IMR-90 (cell line): ENCODE measurements at regions not wholly inside any gene's neighbourhood (a gene's known extent, or its start where the extent isn't known, plus 50 kb on each side); places are given as distances from the start of the nearest gene placed in this dataset.

Experiments used
- ATAC-seq: fragments of 200-7000 bp; cut with Tn5 transposase; 2 replicates; pipeline ENCODE4 v1.9.1; 2020; ENCODE audit warnings: low read depth, mild to moderate bottlenecking, moderate library complexity
- BruUV-seq: library from RNA; stranded (reverse); fragments of 400-500 nt; replicated peaks from 2 replicates; lab custom pipeline; 2021; lab: Mats Ljungman, UMichigan
- CTCF ChIA-PET: fragments of 300-600 bp; formaldehyde crosslinking; extraction: SDS; loops from one replicate; lab custom pipeline; 2021; ENCODE audit warnings: antibody characterized with exemption; lab: Yijun Ruan, JAX
- POLR2A ChIA-PET: fragments of 300-600 bp; sonication (Branson Sonifier 250); formaldehyde crosslinking; loops from one replicate; lab custom pipeline; 2022; ENCODE audit warnings: antibody characterized with exemption; ENCODE audit not compliant: unreplicated experiment; lab: Charles Lee
- DNase-seq: peaks from one replicate; pipeline ENCODE4 v3.0.0; 2013
- H2AFZ ChIP-seq: replicated peaks from 2 replicates; pipeline ENCODE3; 2013; ENCODE audit warnings: low read length, mild to moderate bottlenecking; ENCODE audit not compliant: poor library complexity
- H2AK5ac ChIP-seq: 2 replicates; pipeline ENCODE4 v1.6.1; 2013; ENCODE audit warnings: low read depth, low read length, inconsistent platforms
- H2AK9ac ChIP-seq: replicated peaks from 2 replicates; pipeline ENCODE3; 2013; ENCODE audit warnings: mild to moderate bottlenecking, low read depth, low read length, moderate library complexity; ENCODE audit not compliant: poor library complexity
- H2BK120ac ChIP-seq: 2 replicates; pipeline ENCODE4 v1.6.1; 2013; ENCODE audit warnings: low read depth, low read length, inconsistent platforms
- H2BK15ac ChIP-seq: 3 replicates; pipeline ENCODE4 v1.6.1; 2013; ENCODE audit warnings: low read depth, low read length, inconsistent platforms
- H2BK20ac ChIP-seq: 2 replicates; pipeline ENCODE4 v1.6.1; 2013; ENCODE audit warnings: low read depth, mild to moderate bottlenecking, inconsistent platforms, low read length, moderate library complexity
- H2BK5ac ChIP-seq: 2 replicates; pipeline ENCODE4 v1.6.1; 2013; ENCODE audit warnings: mild to moderate bottlenecking, low read depth, low read length, inconsistent platforms; ENCODE audit not compliant: poor library complexity, severe bottlenecking
- H3K14ac ChIP-seq: replicated peaks from 2 replicates; pipeline ENCODE4 v1.6.1; 2013; ENCODE audit warnings: low read depth, low read length, inconsistent platforms
- H3K18ac ChIP-seq: 2 replicates; pipeline ENCODE4 v1.6.1; 2013; ENCODE audit warnings: low read depth, low read length, control low read depth
- H3K23ac ChIP-seq: 2 replicates; pipeline ENCODE4 v1.6.1; 2013; ENCODE audit warnings: low read depth, low read length, inconsistent platforms
- H3K27ac ChIP-seq: 2 replicates; pipeline ENCODE4 v1.5.1; 2013; ENCODE audit warnings: mild to moderate bottlenecking, control low read depth, low read length; ENCODE audit not compliant: insufficient read depth
- H3K27me3 ChIP-seq: 2 replicates; pipeline ENCODE4 v1.6.1; 2013; ENCODE audit warnings: low read length; ENCODE audit not compliant: control insufficient read depth, insufficient read depth
- H3K36me3 ChIP-seq: 2 replicates; pipeline ENCODE4 v1.6.1; 2013; ENCODE audit warnings: low read length, mixed read lengths; ENCODE audit not compliant: control insufficient read depth, insufficient read depth
- H3K4ac ChIP-seq: 2 replicates; pipeline ENCODE4 v1.6.1; 2013; ENCODE audit warnings: low read depth, low read length, inconsistent platforms
- H3K4me1 ChIP-seq: 2 replicates; pipeline ENCODE4 v1.6.1; 2013; ENCODE audit warnings: low read length, mixed read lengths; ENCODE audit not compliant: control insufficient read depth, insufficient read depth
- H3K4me2 ChIP-seq: 2 replicates; pipeline ENCODE4 v1.6.1; 2013; ENCODE audit warnings: low read depth, mild to moderate bottlenecking, control low read depth, low read length, moderate library complexity
- H3K4me3 ChIP-seq: 2 replicates; pipeline ENCODE4 v1.5.1; 2013; ENCODE audit warnings: low read depth, mild to moderate bottlenecking, control low read depth, low read length, moderate library complexity; ENCODE audit not compliant: insufficient read depth
- H3K56ac ChIP-seq: 2 replicates; pipeline ENCODE4 v1.6.1; 2013; ENCODE audit warnings: low read length, inconsistent platforms; ENCODE audit not compliant: insufficient read depth; ENCODE audit errors: extremely low read depth
- H3K79me1 ChIP-seq, 2 experiments: 2 replicates each; pipeline ENCODE4 v1.6.1; 2013; ENCODE audit warnings: low read length in 2 of 2, inconsistent platforms in 1 of 2, low read depth in 1 of 2
- H3K9ac ChIP-seq: 2 replicates; pipeline ENCODE4 v1.6.1; 2013; ENCODE audit warnings: low read depth, low read length, control low read depth
- H3K9me1 ChIP-seq: 2 replicates; pipeline ENCODE4 v1.6.1; 2013; ENCODE audit warnings: low read length, inconsistent platforms; ENCODE audit not compliant: insufficient read depth
- H3K9me3 ChIP-seq: 2 replicates; pipeline ENCODE4 v1.6.1; 2013; ENCODE audit warnings: low read length; ENCODE audit not compliant: control insufficient read depth, insufficient read depth
- H4K20me1 ChIP-seq: 2 replicates; pipeline ENCODE4 v1.6.1; 2013; ENCODE audit warnings: low read length, inconsistent platforms; ENCODE audit not compliant: insufficient read depth
- H4K5ac ChIP-seq: 2 replicates; pipeline ENCODE4 v1.6.1; 2013; ENCODE audit warnings: mild to moderate bottlenecking, low read depth, low read length, control low read depth
- H4K8ac ChIP-seq, 2 experiments: 2 replicates each; pipeline ENCODE4 v1.6.1; 2013; ENCODE audit warnings: low read depth in 2 of 2, low read length in 2 of 2, control low read depth in 1 of 2, inconsistent platforms in 1 of 2
- H4K91ac ChIP-seq: 2 replicates; pipeline ENCODE4 v1.6.1; 2013; ENCODE audit warnings: low read depth, low read length, inconsistent platforms; ENCODE audit not compliant: insufficient read depth
- BHLHE40 ChIP-seq: fragments of 150-350 bp; IDR thresholded peaks from 2 replicates; pipeline ENCODE4 v1.6.1; 2016; ENCODE audit warnings: mild to moderate bottlenecking, low read depth, low read length
- FOS ChIP-seq: fragments of 150-350 bp; IDR thresholded peaks from 2 replicates; pipeline ENCODE4 v1.6.1; 2016; ENCODE audit warnings: low read depth, low read length
- MAFK ChIP-seq: IDR thresholded peaks from 2 replicates; pipeline ENCODE4 v1.6.1; 2012; ENCODE audit warnings: low read depth, low read length, improper control_type of control experiment
- MAZ ChIP-seq: IDR thresholded peaks from 2 replicates; pipeline ENCODE4 v1.6.1; 2012; ENCODE audit warnings: low read depth, mild to moderate bottlenecking, low read length, improper control_type of control experiment, moderate library complexity, borderline replicate concordance
- MXI1 ChIP-seq: IDR thresholded peaks from 2 replicates; pipeline ENCODE4 v1.6.1; 2012; ENCODE audit warnings: low read depth, mild to moderate bottlenecking, low read length, moderate library complexity, borderline replicate concordance
- POLR2A ChIP-seq: IDR thresholded peaks from 2 replicates; pipeline ENCODE4 v1.6.1; 2012; ENCODE audit warnings: mild to moderate bottlenecking, low read depth, low read length
- RAD21 ChIP-seq: IDR thresholded peaks from 2 replicates; pipeline ENCODE4 v1.6.1; 2012; ENCODE audit warnings: low read length, improper control_type of control experiment
- RFX5 ChIP-seq: IDR thresholded peaks from 2 replicates; pipeline ENCODE4 v1.8.0; 2012; ENCODE audit warnings: low read depth, mild to moderate bottlenecking, low read length, moderate library complexity
- WGBS, 2 experiments: methylation state at CpG; one replicate each; pipeline versions ENCODE4 v1.1.5 to v1.1.7; 2013; ENCODE audit warnings: missing lambda C conversion rate in 2 of 2; ENCODE audit not compliant: insufficient read length in 1 of 2; ENCODE audit errors: extremely low coverage in 2 of 2; 5-methylcytosine and 5-hydroxymethylcytosine counted together
- dilution Hi-C: fragments of 300-500 bp; cut with HindIII; formaldehyde crosslinking; loops from one replicate; pipeline ENCODE4 v1.14.3; 2018; ENCODE audit warnings: low sequenced_read_pairs; ENCODE audit not compliant: unreplicated experiment
- in situ Hi-C: fragments of 300-500 bp; cut with MboI; formaldehyde crosslinking; loops from 3 replicates; pipeline ENCODE4 v1.14.3; 2019; ENCODE audit warnings: low sequenced_read_pairs, inconsistent platforms, mixed read lengths
- intact Hi-C: fragments of 100-400 bp; cut with micrococcal nuclease; formaldehyde crosslinking; loops from 2 replicates; pipeline ENCODE4 v1.10.0; 2022
- TF ChIP-seq, protein P1 (sequence below): conservative IDR thresholded peaks from 2 replicates; pipeline ENCODE4 v1.5.1; 2012; ENCODE audit warnings: mild to moderate bottlenecking, low read depth, low read length, improper control_type of control experiment
- TF ChIP-seq, protein P2 (sequence below): fragments of 150-350 bp; IDR thresholded peaks from 2 replicates; pipeline ENCODE4 v1.6.1; 2016; ENCODE audit warnings: low read depth, mild to moderate bottlenecking, low read length, moderate library complexity, borderline replicate concordance

DNA sequence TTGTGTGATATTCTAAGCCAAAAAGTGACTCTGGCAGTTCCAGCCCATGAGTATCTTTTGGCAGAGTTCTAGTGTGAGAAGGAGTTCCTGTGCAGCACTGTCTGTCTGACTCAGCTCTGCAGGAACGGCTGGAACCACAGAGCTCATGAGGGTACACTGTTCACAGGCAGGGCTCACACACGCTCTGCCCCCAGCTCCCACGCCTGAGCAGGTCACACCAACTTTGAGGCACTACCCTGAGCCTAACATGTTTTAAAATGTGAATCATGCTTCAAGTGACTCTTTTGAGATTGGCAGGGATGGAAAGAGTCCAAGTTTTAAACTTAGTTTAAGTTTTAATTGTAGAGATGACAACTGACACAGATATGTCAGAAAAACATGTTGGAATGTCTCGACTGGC is 1203.3 kb downstream of the UQCRFS1 start:
- Histone ChIP-seq H3K14ac (no peak overlapping the region), H4K91ac (no peak overlapping the region), H3K4me1 (no peaks in the 10 kb centered on the region), H3K79me1 (no peaks in the 10 kb centered on the region), H2BK120ac (no peak overlapping the region), H3K23ac (no peak overlapping the region), H3K4me2 (no peak overlapping the region), H4K8ac (no peak overlapping the region), H3K18ac (no peak overlapping the region), H2BK15ac (no peak overlapping the region), H3K4ac (no peak overlapping the region), H2AK9ac (no peak overlapping the region), H3K9me1 (no peaks in the 10 kb centered on the region), H2AK5ac (no peak overlapping the region), H2BK20ac (no peak overlapping the region), H2BK5ac (no peak overlapping the region), H4K5ac (no peak overlapping the region), H3K27ac (no peak overlapping the region), H3K9ac (no peak overlapping the region), H3K9me3 (peaks cover 32% of the 10 kb centered on the region), H3K27me3 (no peaks in the 10 kb centered on the region), H2AFZ (no peak overlapping the region), H3K36me3 (no peaks in the 10 kb centered on the region), H3K56ac (no peak overlapping the region), H3K4me3 (no peak overlapping the region), H4K20me1 (no peaks in the 10 kb centered on the region)
- no peak for DNase-seq
- CTCF ChIA-PET, result no interaction called here
- BruUV-seq, result no TSS peak
- in situ Hi-C loops (no loop called here), dilution Hi-C loops (no loop called here), intact Hi-C loops (no loop called here)
- TF ChIP-seq BHLHE40 (no peak), MXI1 (no peak), MAFK (no peak), POLR2A (no peak), RFX5 (no peak), RAD21 (no peak), FOS (no peak), MAZ (no peak)
- TF ChIP-seq, protein P1, sequence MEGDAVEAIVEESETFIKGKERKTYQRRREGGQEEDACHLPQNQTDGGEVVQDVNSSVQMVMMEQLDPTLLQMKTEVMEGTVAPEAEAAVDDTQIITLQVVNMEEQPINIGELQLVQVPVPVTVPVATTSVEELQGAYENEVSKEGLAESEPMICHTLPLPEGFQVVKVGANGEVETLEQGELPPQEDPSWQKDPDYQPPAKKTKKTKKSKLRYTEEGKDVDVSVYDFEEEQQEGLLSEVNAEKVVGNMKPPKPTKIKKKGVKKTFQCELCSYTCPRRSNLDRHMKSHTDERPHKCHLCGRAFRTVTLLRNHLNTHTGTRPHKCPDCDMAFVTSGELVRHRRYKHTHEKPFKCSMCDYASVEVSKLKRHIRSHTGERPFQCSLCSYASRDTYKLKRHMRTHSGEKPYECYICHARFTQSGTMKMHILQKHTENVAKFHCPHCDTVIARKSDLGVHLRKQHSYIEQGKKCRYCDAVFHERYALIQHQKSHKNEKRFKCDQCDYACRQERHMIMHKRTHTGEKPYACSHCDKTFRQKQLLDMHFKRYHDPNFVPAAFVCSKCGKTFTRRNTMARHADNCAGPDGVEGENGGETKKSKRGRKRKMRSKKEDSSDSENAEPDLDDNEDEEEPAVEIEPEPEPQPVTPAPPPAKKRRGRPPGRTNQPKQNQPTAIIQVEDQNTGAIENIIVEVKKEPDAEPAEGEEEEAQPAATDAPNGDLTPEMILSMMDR, result no peak
- TF ChIP-seq, protein P2, sequence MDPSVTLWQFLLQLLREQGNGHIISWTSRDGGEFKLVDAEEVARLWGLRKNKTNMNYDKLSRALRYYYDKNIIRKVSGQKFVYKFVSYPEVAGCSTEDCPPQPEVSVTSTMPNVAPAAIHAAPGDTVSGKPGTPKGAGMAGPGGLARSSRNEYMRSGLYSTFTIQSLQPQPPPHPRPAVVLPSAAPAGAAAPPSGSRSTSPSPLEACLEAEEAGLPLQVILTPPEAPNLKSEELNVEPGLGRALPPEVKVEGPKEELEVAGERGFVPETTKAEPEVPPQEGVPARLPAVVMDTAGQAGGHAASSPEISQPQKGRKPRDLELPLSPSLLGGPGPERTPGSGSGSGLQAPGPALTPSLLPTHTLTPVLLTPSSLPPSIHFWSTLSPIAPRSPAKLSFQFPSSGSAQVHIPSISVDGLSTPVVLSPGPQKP, result no peak
- WGBS, 2 experiments, result no CpG with 5 or more reads among the region's 4 CpGs
- POLR2A ChIA-PET, result no interaction called here
- ATAC-seq, result peak; percentile 60
